GM13976 (cell line): ENCODE measurements at regions not wholly inside any gene's neighbourhood (a gene's known extent, or its start where the extent isn't known, plus 50 kb on each side); places are given as distances from the start of the nearest gene placed in this dataset.

ENCODE experiments used
- DNase-seq: peaks from one replicate; pipeline ENCODE4 v3.0.0; 2012; ENCODE audit warnings: low spot score
- CTCF ChIP-seq: IDR thresholded peaks from 2 replicates; pipeline ENCODE4 v1.5.1; 2012; ENCODE audit warnings: borderline replicate concordance, mild to moderate bottlenecking; ENCODE audit not compliant: insufficient read depth; ENCODE audit errors: extremely low read depth, missing control alignments, control extremely low read depth
- in situ Hi-C: fragments of 300-500 bp; cut with MboI; formaldehyde crosslinking; loops from one replicate; pipeline ENCODE4 v1.12.0; 2022; ENCODE audit warnings: low sequenced_read_pairs, mixed read lengths, inconsistent platforms; ENCODE audit not compliant: unreplicated experiment

GRCh38 chr9:100720922-100721321 is 143.0 kb downstream of the CAVIN4 start:
- in situ Hi-C loops, result loop anchor here (25.0 kb wide), 1 partner anchor 591 kb away; no protein-coding TSS in a partner anchor
- TF ChIP-seq CTCF, result no peak
- no peak for DNase-seq

- in situ Hi-C loops, result loop anchor here (25.0 kb wide), 1 partner anchor 587 kb away; no protein-coding TSS in a partner anchor
- no peak for DNase-seq
- no peak for TF ChIP-seq CTCF
These were observed 147.0 kb downstream of the CAVIN4 start for GRCh38 chr9:100724886-100725285.

GRCh38 chr9:100725371-100725770 is 147.5 kb downstream of the CAVIN4 start:
- DNase-seq, result no peak
- TF ChIP-seq CTCF, result no peak
- in situ Hi-C loops, result no loop called here

GRCh38 chr9:100729336-100729895 is 151.5 kb downstream of the CAVIN4 start:
- DNase-seq, result no peak
- TF ChIP-seq CTCF, result no peak
- in situ Hi-C loops, result no loop called here

GRCh38 chr9:100730086-100730485 is 152.2 kb downstream of the CAVIN4 start:
- in situ Hi-C loops, result no loop called here
- DNase-seq, result no peak
- no peak for TF ChIP-seq CTCF

GRCh38 chr9:100731038-100731556 is 153.2 kb downstream of the CAVIN4 start:
- no peak for DNase-seq
- no peak for TF ChIP-seq CTCF
- in situ Hi-C loops, result no loop called here
